ENCODE measurements at regions not wholly inside any gene's neighbourhood (a gene's known extent, or its start where the extent isn't known, plus 50 kb on each side); places are given as distances from the start of the nearest gene placed in this dataset.
"Not testable (repeated sequence)": the region's sequence is repeated elsewhere in the genome, so short reads cannot be mapped to it uniquely, and the experiment has no call there.

DNA sequence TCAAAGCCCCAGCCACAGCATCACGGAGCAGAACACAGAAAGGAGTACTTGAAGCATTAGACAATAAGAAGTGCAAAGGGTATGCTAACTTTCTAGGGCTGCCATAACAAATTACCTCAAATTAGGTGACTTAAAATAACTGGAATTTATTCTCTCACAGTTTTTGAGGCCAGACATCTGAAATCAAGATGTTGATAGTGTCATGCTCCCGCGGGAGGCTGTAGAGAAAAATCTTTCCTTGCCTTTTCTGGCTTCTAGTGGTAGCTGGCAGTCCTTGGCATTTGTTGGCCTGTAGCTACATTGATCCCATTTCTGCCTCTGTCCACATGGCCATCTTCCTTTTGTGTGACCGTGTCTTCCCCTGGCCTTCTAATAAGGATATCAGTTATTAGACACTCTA is 51.9 kb upstream of the SPDL1 start:
- DNase-seq (ENCODE audit: extremely low read depth, insufficient read length) = no peak
- no peak overlapping the region for H3K4me3 ChIP-seq (replicated peaks; ENCODE audit: low read depth, low read length)
- H3K27me3 ChIP-seq (replicated peaks; ENCODE audit: control insufficient read depth, insufficient read depth, low read length) = no peaks in the 10 kb centered on the region; the same call in 1 of the 2 replicates
- H3K36me3 ChIP-seq (ENCODE audit: control insufficient read depth, insufficient read depth, low read length) = no peaks in the 10 kb centered on the region
- TF ChIP-seq, protein P1, sequence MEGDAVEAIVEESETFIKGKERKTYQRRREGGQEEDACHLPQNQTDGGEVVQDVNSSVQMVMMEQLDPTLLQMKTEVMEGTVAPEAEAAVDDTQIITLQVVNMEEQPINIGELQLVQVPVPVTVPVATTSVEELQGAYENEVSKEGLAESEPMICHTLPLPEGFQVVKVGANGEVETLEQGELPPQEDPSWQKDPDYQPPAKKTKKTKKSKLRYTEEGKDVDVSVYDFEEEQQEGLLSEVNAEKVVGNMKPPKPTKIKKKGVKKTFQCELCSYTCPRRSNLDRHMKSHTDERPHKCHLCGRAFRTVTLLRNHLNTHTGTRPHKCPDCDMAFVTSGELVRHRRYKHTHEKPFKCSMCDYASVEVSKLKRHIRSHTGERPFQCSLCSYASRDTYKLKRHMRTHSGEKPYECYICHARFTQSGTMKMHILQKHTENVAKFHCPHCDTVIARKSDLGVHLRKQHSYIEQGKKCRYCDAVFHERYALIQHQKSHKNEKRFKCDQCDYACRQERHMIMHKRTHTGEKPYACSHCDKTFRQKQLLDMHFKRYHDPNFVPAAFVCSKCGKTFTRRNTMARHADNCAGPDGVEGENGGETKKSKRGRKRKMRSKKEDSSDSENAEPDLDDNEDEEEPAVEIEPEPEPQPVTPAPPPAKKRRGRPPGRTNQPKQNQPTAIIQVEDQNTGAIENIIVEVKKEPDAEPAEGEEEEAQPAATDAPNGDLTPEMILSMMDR (IDR thresholded peaks at IDR 0.05; ENCODE audit: insufficient read depth, low read length, poor library complexity, severe bottlenecking) = no peak

DNA sequence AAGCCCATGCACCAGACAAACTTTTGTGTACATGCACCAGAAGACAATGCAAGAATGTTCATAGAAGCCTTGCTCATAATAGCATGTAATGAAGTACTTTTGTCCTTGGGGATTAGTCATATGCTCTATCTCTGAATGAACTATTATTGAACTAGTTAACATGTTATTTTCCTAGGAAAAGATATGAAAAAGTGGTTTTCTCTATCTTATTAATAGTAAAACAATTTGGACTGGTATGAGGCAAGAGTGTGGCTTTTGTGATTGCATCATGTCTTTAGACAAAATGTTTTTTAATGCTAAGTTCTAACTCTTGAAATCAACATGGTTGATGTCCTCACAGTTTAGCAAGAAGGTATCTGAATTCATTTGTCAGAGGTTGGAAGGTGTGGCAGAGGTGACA is 55.7 kb upstream of the SPDL1 start:
- Histone ChIP-seq H3K4me3 (replicated peaks; ENCODE audit: low read depth, low read length) (no peak overlapping the region), H3K27me3 (replicated peaks; ENCODE audit: control insufficient read depth, insufficient read depth, low read length) (no peaks in the 10 kb centered on the region), H3K36me3 (ENCODE audit: control insufficient read depth, insufficient read depth, low read length) (no peaks in the 10 kb centered on the region)
- no peak for DNase-seq (ENCODE audit: extremely low read depth, insufficient read length)
- TF ChIP-seq, protein P1 (IDR thresholded peaks at IDR 0.05; ENCODE audit: insufficient read depth, low read length, poor library complexity, severe bottlenecking) = no peak

DNA sequence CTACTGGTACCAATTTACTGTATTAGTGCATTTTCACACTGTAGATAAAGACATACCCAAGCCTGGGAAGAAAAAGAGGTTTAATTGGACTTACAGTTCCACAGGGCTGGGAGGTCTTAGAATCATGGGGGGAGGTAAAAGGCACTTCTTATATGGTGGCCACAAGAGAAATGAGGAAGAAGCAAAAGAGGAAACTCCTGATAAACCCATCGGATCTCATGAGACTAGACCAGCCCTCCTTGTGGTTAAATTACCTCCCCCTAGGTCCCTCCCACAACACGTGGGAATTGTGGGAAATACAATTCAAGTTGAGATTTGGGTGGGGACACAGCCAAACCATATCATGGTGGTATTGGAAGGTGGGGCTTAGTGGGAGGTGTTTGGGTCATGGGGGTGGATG is 56.5 kb upstream of the SPDL1 start:
- TF ChIP-seq, protein P1 (IDR thresholded peaks at IDR 0.05; ENCODE audit: insufficient read depth, low read length, poor library complexity, severe bottlenecking) = no peak
- no peaks in the 10 kb centered on the region for H3K36me3 ChIP-seq (ENCODE audit: control insufficient read depth, insufficient read depth, low read length)
- DNase-seq (ENCODE audit: extremely low read depth, insufficient read length) = no peak

DNA sequence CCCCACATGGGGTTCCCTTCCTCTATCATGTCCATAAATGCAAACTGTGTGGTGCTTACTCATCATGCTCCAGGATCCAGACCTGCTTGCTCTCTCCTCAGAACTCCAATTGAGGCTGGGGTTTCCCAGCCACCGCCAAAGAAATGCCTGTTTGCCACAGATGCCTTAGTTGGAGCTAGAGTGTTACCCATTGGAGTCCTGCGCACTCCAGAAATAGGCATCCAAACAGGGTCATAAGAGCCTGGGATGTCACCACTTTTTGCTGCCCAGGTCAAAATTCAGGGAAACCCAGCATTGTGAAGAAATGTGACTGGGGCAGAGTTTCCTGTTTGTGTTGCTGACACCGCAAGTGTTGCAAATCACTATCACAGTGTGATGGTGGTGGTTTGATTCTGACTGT is 60.7 kb upstream of the SPDL1 start:
- H3K36me3 ChIP-seq (ENCODE audit: control insufficient read depth, insufficient read depth, low read length) = no peaks in the 10 kb centered on the region
- TF ChIP-seq, protein P1 (IDR thresholded peaks at IDR 0.05; ENCODE audit: insufficient read depth, low read length, poor library complexity, severe bottlenecking) = no peak
- DNase-seq (ENCODE audit: extremely low read depth, insufficient read length) = no peak
- H3K4me3 ChIP-seq (replicated peaks; ENCODE audit: low read depth, low read length) = no peak overlapping the region
- no peaks in the 10 kb centered on the region for H3K27me3 ChIP-seq (replicated peaks; ENCODE audit: control insufficient read depth, insufficient read depth, low read length)

More for the DNA sequence above, 56.5 kb upstream of the SPDL1 start:
- Histone ChIP-seq H3K4me3 (replicated peaks; ENCODE audit: low read depth, low read length) (no peak overlapping the region), H3K27me3 (replicated peaks; ENCODE audit: control insufficient read depth, insufficient read depth, low read length) (no peaks in the 10 kb centered on the region)

DNA sequence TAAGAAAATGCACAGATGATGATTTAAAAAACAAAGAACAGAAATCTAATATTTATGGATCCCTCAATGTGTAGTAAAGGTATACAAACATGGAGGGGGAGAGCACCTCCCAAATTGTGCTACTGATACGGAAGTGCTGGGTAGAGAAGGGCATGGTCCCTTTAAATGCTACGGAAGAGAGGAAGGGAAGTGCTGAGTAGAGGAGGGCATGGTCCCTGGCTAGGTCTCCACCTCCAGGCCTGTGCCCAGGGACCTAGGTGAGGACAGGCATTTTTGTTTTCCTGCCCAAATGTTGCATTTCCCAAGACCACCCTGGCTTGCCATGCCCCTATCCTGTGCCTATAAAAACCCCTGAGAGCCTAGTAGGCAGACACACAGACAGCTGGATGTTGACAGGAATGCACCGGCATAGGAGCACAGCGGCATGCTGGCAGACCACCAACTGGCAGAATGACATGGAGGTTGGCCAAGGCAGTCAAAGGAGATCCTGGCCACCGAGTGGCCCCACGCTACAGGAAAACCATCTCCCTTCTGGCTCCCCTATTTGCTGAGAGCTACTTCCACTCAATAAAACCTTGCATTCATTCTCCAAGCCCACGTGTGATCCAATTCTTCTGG is 62.1 kb upstream of the SPDL1 start:
- TF ChIP-seq, protein P1 (IDR thresholded peaks at IDR 0.05; ENCODE audit: insufficient read depth, low read length, poor library complexity, severe bottlenecking) = no peak
- H3K27me3 ChIP-seq (replicated peaks; ENCODE audit: control insufficient read depth, insufficient read depth, low read length) = no peaks in the 10 kb centered on the region
- no peak for DNase-seq (ENCODE audit: extremely low read depth, insufficient read length)
- no peaks in the 10 kb centered on the region for H3K36me3 ChIP-seq (ENCODE audit: control insufficient read depth, insufficient read depth, low read length)
- no peak overlapping the region for H3K4me3 ChIP-seq (replicated peaks; ENCODE audit: low read depth, low read length)

DNA sequence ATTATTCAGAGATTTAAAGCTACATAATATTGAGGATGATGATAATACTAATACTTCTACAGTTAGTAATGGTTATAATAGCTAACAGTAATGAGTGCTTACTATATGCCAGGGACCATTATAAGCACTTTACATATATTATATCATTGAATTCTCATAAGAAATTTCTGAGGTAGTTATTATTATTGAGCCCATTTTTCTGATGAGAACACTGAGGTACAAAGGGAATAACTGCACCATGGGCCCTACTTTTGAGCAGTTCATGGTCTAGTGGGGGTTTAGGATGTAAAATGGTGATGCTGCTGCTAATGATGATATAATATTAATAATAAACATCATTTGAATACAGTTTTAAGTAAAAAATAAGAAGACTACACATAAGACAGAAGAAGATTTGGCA is 64.2 kb upstream of the SPDL1 start:
- Histone ChIP-seq H3K36me3 (ENCODE audit: control insufficient read depth, insufficient read depth, low read length) (no peaks in the 10 kb centered on the region), H3K27me3 (replicated peaks; ENCODE audit: control insufficient read depth, insufficient read depth, low read length) (no peaks in the 10 kb centered on the region), H3K4me3 (replicated peaks; ENCODE audit: low read depth, low read length) (no peak overlapping the region)
- TF ChIP-seq, protein P1 (IDR thresholded peaks at IDR 0.05; ENCODE audit: insufficient read depth, low read length, poor library complexity, severe bottlenecking) = no peak
- no peak for DNase-seq (ENCODE audit: extremely low read depth, insufficient read length)

DNA sequence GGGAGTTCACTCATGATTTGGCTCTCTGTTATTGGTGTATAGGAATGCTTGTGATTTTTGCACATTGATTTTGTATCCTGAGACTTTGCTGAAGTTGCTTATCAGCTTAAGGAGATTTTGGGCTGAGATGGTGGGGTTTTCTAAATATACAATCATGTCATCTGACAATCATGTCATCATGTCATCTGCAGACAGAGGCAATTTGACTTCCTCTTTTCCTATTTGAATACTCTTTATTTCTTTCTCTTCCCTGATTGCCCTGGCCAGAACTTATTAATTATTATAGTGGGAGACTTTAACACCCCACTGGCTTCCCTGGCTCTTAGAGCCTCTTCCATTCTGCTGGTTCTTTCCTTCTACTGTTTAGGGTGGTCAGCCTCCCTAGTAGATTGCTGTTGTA is 64.8 kb upstream of the SPDL1 start:
- not testable (repeated sequence) for H3K36me3 ChIP-seq (ENCODE audit: control insufficient read depth, insufficient read depth, low read length); H3K4me3 ChIP-seq (replicated peaks; ENCODE audit: low read depth, low read length); H3K27me3 ChIP-seq (replicated peaks; ENCODE audit: control insufficient read depth, insufficient read depth, low read length); DNase-seq (ENCODE audit: extremely low read depth, insufficient read length)

Data from GM06990 (cell line).